ENCODE measurements at regions not wholly inside any gene's neighbourhood (a gene's known extent, or its start where the extent isn't known, plus 50 kb on each side); places are given as distances from the start of the nearest gene placed in this dataset.
"Not testable (repeated sequence)": the region's sequence is repeated elsewhere in the genome, so short reads cannot be mapped to it uniquely, and the experiment has no call there.

GRCh38 chr6:115540077-115540869, 520.4 kb downstream of the FRK start:
- no peak for DNase-seq

- no peak for DNase-seq
Measured at GRCh38 chr6:115539531-115539930, 521.2 kb downstream of the FRK start.

- DNase-seq: no peak
Measured at GRCh38 chr6:115524821-115525220, 535.9 kb downstream of the FRK start.

- not testable (repeated sequence) for DNase-seq
Measured at GRCh38 chr6:115521747-115522146, 538.9 kb downstream of the FRK start.

- DNase-seq: no peak
Measured at GRCh38 chr6:115514656-115515055, 546.0 kb downstream of the FRK start.

- DNase-seq: no peak
Measured at GRCh38 chr6:115512923-115513322, 547.8 kb downstream of the FRK start.

- DNase-seq: no peak
Measured at GRCh38 chr6:115511771-115512170, 548.9 kb downstream of the FRK start.

- DNase-seq: not testable (repeated sequence)
Measured at GRCh38 chr6:115502432-115502831, 558.3 kb downstream of the FRK start.

GRCh38 chr6:115495184-115495583, 565.5 kb downstream of the FRK start:
- no peak for DNase-seq

GRCh38 chr6:115487331-115487730, 573.4 kb downstream of the FRK start:
- DNase-seq: no peak

- DNase-seq: no peak
Measured at GRCh38 chr6:115485400-115485799, 575.3 kb downstream of the FRK start.

GRCh38 chr6:115480543-115480942, 580.1 kb downstream of the FRK start:
- not testable (repeated sequence) for DNase-seq

- DNase-seq: no peak
Measured at GRCh38 chr6:115474443-115475041, 586.1 kb downstream of the FRK start.

- no peak for DNase-seq
Measured at GRCh38 chr6:115468272-115469005, 592.3 kb downstream of the FRK start.

GRCh38 chr6:115467726-115468125, 593.0 kb downstream of the FRK start:
- DNase-seq: no peak

- DNase-seq: no peak
Measured at GRCh38 chr6:115460913-115461312, 599.8 kb downstream of the FRK start.

- DNase-seq: no peak
Measured at GRCh38 chr6:115456848-115457247, 603.8 kb downstream of the FRK start.

GRCh38 chr6:115443825-115444478, 616.7 kb downstream of the FRK start:
- DNase-seq: no peak

GRCh38 chr6:115442323-115442722, 618.4 kb downstream of the FRK start:
- DNase-seq: no peak

- DNase-seq: no peak
Measured at GRCh38 chr6:115441651-115442050, 619.0 kb downstream of the FRK start.

- DNase-seq: no peak
Measured at GRCh38 chr6:115415378-115415777, 645.3 kb downstream of the FRK start.

GRCh38 chr6:115414916-115415315, 645.8 kb downstream of the FRK start:
- not testable (repeated sequence) for DNase-seq

- no peak for DNase-seq
Measured at GRCh38 chr6:115411756-115412155, 648.9 kb downstream of the FRK start.

All from stimulated activated CD4-positive, alpha-beta T cell treated with anti-CD3 and anti-CD28 coated beads, Interleukin-4, amount 100 ng/mL, for 1 hour (primary cell).